ENCODE measurements at regions not wholly inside any gene's neighbourhood (a gene's known extent, or its start where the extent isn't known, plus 50 kb on each side); places are given as distances from the start of the nearest gene placed in this dataset.

DNA sequence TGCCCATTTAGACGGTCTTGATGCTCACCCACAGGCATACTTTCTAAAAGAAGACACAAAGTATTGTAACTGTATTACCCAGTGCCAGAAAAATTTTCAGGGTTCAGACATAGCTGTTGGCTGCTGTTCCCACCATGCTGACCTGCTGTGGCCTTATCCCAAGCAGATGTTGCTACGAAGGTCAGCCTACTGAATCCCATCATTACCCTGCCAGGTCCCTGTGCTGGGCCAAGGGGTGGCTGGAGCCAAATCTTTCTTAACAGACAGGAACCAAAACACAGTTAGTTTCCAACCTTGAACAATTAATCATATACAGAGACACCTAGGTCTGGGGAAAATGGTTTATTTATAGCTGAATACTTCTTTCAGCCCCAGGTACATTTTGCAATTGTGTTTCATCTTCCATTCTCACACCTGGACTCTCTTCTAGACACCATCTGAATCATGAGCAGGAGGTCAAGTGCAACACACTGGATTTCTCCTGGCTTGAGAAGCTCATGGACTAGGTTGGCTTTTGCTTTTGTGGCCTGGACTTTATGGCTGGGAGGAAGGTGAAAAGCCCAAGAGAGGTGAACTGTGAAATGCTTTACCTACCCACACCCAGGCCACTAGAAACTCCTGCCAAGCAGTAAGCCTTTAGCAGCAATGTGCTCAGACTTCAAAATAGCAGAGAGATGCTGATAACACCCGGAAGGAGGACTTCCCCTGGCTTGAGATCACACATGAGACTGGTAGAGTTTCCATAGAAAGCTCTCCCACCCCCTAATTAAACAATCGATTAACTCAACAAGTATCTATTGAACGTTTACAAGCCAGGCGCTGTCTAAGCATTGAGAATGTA lies 150.1 kb downstream of the SUDS3 start:
- TF ChIP-seq, protein P1, sequence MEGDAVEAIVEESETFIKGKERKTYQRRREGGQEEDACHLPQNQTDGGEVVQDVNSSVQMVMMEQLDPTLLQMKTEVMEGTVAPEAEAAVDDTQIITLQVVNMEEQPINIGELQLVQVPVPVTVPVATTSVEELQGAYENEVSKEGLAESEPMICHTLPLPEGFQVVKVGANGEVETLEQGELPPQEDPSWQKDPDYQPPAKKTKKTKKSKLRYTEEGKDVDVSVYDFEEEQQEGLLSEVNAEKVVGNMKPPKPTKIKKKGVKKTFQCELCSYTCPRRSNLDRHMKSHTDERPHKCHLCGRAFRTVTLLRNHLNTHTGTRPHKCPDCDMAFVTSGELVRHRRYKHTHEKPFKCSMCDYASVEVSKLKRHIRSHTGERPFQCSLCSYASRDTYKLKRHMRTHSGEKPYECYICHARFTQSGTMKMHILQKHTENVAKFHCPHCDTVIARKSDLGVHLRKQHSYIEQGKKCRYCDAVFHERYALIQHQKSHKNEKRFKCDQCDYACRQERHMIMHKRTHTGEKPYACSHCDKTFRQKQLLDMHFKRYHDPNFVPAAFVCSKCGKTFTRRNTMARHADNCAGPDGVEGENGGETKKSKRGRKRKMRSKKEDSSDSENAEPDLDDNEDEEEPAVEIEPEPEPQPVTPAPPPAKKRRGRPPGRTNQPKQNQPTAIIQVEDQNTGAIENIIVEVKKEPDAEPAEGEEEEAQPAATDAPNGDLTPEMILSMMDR (IDR thresholded peaks at IDR 0.05): no peak
- TF ChIP-seq POLR2A (IDR thresholded peaks at IDR 0.05): no peak
- peak in 2 of 4 donors; percentile 36 to 51 for TF ChIP-seq POLR2AphosphoS5 (IDR thresholded peaks at IDR 0.05)
- no peak for TF ChIP-seq EP300 (IDR thresholded peaks at IDR 0.05)

Measured in sigmoid colon (tissue), 4 donors.